Stimulated activated CD4-positive, alpha-beta T cell treated with anti-CD3 and anti-CD28 coated beads, Interleukin-4, amount 100 ng/mL, for 4 hours (primary cell): ENCODE measurements at regions not wholly inside any gene's neighbourhood (a gene's known extent, or its start where the extent isn't known, plus 50 kb on each side); places are given as distances from the start of the nearest gene placed in this dataset.

Experiments
- DNase-seq, 2 experiments: peaks; one replicate each; pipeline ENCODE4 v3.0.0-alpha.2; 2020

DNA sequence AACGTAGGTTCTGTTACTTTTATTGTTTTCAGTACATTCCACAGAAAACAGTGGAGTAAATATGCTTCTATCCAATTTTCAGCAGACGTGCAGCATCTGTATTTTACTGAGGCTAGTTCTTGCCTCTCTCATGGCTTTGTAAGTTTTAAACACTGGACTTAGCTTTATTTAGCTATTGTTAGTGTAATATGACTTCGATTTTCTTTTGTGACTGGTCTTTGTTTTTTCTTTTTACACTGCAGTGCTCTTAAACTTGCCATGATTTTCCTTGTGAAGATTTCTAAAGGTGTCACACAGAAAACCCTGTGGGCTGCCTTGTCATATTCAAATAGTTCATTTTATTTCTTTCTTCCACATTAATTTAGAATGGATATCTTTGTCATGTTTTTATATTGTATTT, 1234.9 kb upstream of the CITED2 start:
- no peak for DNase-seq

DNA sequence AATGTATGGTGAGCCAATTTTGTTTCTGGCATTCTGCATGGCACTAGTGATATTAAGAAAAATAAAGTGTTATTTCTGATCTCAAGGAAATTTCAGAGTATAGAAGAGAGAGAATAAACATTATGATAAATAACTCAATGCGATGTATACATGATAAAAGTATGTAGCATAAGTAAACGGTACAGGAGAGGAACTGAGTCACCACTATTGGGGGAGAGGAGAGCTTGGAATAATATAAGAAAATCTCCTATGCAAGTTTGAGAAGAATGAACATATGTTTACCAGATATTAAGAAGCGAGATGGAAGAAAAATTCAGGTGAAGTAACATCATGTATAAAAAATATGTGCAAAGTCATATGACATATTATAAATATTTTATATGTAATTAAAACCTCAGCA, 1230.3 kb upstream of the CITED2 start:
- no peak for DNase-seq

DNA sequence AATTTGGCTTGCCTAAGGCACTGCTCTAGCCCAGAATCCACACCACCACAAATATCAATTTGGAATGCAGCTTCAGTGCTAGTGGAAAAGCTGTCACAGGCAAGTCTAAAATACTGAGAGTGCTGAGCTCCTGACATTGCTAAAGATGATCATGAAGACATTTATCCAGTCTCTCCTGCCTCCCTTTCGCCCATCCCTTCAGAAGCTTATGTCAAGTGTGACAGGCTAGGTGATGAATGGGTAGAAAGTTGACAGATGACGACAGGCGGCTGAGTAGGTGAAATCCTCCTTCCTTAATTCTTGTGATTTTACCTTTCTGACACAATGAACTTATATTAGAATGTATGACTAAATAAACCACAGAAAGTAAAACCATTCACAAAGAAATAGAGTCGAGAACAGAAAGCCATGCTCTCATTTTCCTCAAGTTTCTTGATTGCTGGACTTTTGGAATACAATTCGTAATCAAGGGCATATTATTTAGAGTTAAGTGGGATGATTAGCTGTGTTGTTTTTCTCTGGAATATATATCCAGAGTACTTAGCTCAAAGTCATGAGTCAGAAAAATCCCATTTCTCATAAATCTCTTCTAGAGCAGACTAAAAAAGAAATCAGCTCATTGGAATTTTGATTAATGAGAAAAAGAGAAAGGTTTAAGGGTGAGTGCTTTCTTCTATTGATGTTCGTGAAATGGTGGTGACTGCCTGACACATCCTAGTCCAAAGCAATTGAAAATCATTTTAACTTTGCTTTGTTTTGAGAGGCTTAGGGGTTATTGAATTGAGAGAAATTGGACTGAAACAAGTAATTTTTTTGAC, 1228.2 kb upstream of the CITED2 start:
- no peak for DNase-seq

DNA sequence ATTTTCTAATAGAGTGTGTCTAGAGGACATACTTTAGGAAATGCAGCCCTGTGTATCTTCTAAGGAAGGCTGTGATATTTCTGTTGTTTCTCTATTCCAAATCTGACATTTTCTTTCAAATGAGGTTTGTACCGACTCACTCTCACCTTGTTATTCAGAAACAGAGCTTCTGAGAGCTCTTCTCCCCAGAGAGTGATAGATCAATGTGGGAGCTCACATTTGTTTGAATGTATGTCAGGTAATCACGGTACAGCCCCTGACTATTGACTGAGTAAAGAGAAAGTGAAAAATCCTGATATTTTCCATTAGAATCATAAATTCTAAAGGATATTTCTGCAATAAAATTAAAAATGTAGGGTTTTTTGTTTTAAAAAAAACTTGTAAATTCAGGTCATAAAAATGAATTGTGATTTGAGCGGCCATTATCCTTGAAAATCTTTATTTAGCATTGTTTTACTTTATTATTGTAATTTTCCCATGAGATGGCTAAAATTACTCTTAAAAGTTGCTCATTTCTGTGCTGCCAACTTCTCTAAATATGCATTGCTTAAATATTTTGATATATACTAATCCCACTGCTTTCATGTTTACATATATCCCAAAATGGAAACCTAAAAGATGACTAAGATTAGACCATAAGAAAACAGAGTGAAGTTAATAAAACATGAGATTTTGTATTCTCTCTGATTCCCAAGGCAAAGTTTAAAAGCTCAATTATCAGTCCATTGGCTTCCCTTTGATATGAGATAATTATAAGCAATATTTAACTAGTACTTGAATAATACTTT, 1226.8 kb upstream of the CITED2 start:
- no peak for DNase-seq

DNA sequence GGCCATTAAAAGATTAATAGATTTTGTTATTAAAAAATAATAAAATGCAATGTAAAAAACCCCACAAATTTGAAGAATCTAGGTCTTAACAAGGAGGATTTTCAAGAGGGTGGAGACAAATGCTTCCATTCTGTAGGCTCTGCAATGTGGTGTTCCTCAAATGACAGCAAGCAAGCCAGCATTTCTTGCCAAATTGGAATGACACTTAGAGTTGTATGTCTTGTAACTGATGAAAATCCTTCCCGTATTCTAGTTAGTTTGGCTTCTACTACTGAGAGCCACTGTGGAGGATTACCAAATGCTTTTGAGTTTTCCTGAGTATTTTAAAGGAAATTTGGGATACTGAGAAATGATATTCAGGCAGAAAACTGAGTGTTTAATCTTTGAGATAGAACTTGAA, 1225.5 kb upstream of the CITED2 start:
- DNase-seq: no peak

DNA sequence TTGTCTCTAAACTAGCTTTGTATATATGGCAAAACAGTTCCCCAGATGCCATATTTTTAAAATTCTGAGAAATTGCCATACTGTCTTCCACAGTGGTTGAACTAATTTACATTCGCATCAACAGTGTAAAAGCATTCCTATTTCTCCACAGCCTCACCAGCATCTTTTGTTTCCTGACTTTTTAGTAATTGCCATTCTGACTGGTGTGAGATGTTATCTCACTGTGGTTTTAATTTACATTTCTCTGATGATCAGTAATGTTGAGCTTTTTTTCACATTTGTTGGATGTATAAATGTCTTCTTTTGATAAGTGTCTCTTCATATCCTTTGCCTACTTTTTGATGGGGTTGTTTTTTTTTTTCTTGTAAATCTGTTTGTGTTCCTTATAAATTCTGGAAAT, 1222.7 kb upstream of the CITED2 start:
- no peak for DNase-seq

DNA sequence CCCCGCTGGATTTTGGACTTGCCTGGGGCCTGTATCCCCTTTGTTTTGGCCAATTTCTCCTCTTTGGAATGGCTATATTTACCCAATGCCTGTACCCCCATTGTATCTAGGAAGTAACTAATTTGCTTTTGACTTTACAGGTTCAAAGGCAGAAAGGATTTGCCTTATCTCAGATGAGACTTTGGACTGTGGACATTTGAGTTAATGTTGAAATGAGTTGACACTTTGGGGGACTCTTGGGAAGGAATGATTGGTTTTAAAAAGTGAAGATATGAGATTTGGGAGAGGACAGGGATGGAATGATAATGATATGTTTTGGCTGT, 1220.3 kb upstream of the CITED2 start:
- no peak for DNase-seq

DNA sequence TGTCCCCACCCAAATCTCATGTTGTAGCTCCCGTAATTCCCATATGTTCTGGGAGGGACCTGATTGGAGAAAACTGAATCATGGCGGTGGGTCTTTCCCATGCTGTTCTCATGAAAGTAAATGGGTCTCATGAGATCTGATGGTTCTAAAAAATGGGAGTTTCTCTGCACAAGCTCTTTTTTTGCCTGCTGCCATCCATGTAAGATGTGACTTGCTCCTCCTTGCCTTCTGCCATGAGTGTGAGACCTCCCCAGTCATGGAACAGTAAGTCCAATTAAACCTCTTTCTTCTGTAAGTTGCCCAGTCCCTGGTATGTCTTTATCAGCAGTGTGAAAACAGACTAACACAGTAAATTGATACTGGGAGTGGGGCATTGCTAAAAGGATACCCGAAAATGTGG, 1218.4 kb upstream of the CITED2 start:
- DNase-seq: no peak

DNA sequence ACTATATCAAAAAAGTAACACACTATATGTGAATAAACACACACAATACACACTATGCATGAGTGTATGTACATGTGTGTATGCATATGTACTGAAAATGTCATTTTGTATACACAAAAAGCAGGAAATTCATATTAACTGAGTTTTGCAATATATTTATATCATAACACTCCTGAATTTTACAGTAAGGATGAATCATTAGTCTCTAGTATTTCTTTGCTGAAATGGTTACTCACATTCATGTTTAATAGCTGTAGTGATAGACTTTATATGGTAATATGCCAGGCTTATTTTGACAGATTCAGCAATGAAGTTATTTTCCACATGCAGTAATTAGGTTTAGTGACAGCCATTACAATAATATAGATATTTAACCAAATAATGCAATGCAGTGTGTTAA, 1216.2 kb upstream of the CITED2 start:
- DNase-seq: no peak

DNA sequence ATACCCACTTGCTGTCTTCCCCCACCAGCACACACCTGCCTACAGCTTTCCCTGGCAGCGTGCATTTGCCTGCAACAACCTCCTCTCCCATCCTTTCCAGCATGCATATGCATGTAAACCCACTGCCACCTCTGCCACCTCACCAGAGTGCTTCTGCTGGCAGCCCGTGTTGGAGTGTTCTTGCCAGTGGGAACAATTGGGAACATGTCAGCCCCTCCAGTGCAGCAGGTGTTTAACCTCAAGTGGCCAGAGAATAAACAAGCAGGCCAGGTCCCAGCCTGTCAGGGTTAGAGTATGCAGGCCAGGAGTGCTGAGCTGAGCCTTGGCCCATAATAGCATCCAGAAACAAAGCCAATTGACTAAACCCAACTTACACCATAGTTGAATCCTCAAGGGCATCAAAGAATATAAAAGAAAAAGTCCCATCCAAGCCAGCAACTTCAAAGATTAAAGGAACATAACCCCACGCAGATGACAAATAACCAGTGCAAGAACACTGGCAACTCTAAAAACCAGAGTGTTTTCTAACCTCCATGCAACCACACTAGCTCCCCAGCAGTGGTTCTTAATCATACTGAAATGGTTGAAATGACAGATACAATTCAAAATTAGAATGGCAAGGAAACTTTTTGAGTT, 1212.1 kb upstream of the CITED2 start:
- no peak for DNase-seq

DNA sequence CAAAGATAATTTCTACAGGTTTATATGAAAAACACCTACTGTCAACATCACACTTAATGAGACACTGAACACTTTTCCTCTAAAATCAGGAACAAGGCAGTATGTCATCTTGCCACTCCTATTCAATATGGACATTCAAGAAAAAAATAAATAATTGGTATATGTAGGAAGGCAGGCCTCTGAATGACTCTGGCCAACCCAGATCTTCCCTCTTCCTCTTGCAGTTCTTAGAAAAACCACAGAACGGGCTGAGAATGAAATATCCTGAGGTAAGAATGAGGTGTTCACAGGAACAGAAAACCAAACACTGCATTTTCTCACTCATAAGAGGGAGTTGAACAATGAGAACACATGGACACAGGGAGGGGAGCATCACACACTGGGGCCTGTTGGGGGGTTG, 1207.2 kb upstream of the CITED2 start:
- no peak for DNase-seq

DNA sequence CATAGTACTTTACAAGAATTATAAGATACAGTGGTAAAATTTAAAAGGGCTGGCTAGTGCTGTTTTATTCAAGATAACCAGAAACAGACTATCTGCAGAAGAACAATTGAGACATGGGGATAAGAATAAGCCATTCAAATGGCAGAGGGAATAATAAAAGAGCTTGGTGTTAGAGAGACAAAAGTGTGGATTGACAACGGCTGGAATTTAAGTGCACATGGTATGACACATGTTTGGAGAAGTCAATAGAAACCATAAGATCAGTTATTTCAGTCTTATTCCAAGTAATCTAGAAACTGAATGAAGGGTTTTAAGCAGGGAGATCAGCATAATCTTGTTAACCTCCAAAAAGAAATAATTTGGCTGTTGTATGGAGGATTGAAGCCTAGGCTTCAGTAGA, 1205.5 kb upstream of the CITED2 start:
- no peak for DNase-seq

DNA sequence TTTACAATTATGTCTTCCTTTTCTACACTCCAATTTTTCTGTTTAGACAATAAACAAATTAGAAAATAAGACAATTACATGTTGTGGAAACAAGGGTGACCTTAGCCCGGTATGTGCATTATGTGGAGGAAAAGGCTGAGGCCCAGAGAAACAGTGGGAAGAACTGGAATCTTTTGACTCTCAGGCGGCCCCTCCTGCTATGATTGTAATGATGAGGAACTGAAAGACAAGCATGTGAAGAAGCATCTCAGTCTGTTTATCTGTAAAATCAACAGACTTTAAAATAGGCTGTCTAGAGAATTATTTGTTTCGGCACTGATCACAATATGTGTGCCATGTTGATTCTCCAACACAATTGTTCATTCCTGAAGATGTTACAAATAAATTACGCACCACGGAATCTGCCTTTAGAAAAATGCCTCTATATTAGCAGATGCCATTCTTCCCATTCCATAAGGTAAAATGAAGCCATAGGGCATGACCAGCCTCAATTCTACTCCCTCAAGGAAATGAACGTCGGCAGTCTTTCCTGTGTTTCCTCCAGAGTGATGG, 1201.6 kb upstream of the CITED2 start:
- no peak for DNase-seq

DNA sequence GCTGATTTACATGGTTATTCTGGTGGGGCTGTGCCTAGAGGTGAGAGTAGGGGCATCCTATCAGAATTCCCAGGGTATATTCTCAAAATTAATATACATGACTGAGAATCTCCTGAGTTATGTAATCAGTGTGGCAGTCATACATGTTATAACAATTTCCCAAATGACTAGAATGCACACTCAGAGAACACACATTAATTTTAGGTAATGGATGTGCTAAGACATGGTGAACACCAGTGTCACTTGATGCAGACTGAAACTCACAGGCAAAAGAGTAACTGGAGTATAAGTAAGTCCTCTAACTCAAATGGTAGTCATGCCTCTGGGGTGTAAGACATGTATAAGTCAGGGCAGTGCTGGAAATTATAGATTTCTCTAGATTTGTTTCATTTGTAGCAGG, 1198.4 kb upstream of the CITED2 start:
- no peak for DNase-seq

DNA sequence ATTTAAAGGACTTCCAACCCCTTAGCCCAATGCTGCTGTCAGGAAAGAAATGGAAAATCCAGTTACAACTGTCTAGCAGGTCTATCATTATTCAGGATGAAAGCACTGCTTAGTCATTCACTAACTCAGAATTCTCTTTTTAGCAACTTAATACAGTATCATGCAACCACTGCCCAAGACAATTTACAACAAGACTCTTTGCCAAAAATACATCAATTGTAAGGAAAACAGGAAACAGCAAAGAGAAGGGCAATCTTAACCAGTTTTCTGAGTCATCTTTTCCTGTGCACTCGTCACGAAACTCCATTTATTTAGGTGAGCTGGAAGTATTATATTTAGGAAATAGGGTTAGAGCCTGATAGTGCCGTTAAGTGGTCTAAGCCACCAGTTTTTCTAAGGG, 1197.7 kb upstream of the CITED2 start:
- DNase-seq: no peak

DNA sequence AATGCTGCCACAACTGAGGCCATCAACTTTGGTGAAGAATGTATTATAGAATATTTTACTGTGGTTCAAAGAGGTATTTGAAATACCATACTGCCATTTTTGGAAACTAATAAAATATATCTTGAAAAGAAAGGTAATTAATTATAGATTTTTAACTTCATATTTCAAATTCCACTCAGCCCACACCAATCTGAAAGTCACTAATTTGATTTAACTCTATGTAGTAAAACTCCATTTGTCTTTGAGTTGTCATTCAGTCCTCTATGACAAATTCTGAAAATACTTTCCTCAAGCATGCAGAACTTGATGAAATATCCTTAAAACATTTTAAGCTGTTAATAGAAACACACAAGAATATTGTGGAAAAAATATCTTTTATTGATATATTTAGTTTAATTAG, 1196.7 kb upstream of the CITED2 start:
- no peak for DNase-seq

DNA sequence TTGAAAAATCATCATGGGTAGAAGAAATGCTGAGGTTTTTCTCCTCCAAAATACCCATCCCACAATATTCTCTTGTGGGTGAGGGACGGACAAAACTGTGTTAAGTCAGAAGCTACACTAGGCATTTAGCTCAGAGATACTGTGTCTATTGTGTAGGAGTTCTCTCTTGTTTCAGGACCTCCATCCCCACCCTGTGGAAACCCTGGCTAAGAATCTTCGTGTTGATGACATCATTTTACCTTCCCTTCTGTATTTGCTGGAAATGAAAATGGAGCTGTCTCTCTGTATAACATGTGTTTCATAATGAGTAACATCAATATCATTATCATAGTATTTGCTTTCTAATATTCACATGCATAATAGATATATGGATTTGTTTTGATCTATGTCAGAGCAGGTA, 1193.0 kb upstream of the CITED2 start:
- no peak for DNase-seq

DNA sequence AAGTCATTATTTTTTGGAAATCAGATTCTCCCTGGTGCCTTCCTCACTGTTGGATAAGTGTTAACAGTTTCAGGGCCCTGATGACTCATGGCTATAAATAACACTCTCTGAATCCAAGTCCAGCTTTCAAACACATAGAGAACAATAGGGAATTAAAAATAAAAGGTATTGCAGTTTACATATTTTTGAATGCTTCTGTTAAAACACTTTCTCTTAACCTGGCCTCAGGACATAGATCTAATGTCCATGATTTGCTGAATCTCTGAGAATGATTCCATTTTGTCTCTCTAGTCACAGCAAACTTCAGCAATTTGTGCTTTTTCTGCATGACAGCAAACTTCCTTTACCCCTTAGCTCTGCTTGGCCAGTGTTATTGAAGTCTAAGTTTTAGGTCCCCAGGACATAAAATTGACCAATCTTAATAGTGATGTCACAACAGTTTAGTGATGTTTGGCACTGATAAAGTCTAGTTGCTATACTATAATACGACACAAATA, 1192.4 kb upstream of the CITED2 start:
- no peak for DNase-seq

DNA sequence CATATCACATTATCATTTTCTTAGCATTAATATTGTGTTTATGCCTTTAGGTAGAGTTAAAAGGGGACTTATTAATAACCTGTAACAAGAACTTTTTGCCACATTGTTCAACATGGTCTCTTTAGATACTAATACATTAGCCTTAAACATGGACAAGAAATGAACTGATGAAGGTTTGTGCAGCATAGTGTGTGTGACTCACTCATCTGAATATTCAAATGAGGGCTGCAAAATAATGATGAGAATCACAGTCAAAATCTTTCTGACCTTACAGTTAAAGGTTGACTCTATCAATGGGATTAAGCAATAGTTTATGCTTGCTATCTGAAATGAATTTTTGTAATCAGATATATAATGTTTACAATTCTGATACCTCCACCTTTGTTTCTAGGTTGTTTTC, 1189.3 kb upstream of the CITED2 start:
- no peak for DNase-seq

DNA sequence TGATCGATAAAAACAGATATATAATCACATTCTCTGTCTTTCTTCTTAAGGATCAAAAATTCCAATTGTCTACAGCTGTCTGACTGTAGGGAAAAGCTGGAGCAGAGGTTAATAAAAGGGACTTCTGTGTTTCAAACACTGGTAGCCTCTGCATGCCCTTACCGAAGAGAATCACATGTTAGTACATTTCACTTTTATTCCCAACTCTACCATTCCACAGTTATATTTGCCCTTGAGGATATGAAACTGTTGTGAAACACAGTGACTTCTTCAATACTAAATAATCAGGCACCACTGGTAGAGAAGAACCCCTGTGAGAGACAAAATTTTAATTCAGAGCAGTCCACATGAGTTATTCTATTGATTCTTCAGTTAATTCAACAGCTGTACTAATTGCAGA, 1187.3 kb upstream of the CITED2 start:
- DNase-seq: no peak

DNA sequence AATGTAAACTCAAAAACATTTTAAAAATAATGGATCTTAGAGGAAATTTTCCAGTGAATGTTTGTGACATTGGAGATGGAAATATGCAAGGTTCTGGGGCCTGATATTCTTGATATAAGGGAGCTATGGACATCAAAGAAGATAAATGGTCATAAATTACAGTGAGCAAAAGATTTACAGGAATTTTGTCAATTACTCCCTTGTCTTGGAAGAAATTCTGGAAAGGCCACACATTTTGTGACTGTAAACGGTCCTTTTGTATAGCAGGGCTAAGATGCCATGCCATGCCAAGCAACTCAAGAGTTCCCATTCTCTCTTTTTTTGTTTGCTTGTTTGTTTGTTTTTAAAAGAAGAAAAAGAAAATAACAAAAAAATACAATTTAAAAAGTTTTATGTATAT, 1186.2 kb upstream of the CITED2 start:
- DNase-seq: no peak

DNA sequence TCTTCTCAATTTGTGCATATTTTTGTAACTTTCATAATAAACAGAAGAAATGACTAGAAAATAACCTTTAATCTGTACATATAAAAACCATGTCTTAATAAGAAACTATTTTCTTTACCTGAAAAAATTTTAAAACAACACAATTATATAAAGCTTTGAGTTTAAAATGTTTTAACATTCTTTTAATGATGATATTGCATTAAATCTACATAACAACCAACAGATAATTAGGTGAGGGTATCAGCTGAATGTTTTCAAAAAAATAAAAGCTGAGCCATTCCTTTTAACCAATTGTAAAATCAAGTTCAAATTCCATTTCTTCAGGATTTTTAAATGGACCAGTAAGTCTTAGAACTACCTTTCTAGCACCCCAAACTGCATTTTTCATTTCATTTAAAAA, 1185.0 kb upstream of the CITED2 start:
- no peak for DNase-seq

DNA sequence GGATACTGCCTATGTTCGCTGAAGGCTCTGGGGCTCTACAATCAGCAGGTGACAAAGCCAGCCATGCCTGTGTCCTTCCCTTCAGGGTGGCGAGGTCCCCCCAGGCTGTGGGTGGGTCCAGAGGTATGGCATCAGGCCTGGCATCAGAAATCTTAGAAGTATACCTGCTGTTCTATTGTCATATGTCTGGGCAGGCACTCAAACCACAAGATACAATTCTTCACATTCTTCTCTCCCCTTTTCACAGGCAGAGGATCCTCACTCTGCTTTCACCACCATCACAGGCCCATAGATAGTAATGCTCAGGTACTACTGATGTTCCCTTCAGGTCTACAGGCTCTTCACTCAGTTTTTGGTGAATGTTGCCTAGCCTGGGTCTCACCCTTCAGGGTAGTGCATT, 1180.0 kb upstream of the CITED2 start:
- no peak for DNase-seq

DNA sequence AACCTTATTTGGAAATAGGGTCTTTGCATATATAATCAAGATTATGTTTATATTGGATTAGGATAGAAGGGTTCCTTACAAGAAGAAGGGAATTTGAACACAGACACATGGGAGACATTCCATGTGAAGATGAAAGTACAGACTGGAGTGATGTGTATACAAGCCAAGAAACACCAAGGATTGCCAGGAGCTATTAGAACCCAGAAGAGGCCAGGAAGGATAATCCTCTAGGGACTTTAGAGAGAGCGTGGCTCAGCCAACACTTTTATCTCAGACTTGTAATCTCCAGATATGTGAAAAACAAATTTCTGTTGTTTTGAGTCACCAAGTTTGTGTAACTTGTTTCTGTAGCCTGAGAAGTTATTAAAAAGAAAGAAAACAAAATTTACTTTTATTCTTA, 1173.9 kb upstream of the CITED2 start:
- no peak for DNase-seq
